Mesenchymal stem cell (in vitro differentiated cells and primary cell): ENCODE measurements at regions not wholly inside any gene's neighbourhood (a gene's known extent, or its start where the extent isn't known, plus 50 kb on each side); places are given as distances from the start of the nearest gene placed in this dataset.
"Not testable (repeated sequence)": the region's sequence is repeated elsewhere in the genome, so short reads cannot be mapped to it uniquely, and the experiment has no call there.

Experiments used
- DNase-seq: peaks from one replicate; pipeline ENCODE4 v3.0.0-alpha.2; 2013
- H2AFZ ChIP-seq: one replicate; pipeline ENCODE4 v1.6.1; 2013; ENCODE audit warnings: low read depth, mild to moderate bottlenecking, control low read depth, inconsistent platforms, low read length, moderate library complexity
- H2AK5ac ChIP-seq: 2 replicates; pipeline ENCODE4 v1.6.1; 2013; ENCODE audit warnings: low read length, moderate library complexity, mild to moderate bottlenecking, inconsistent platforms; ENCODE audit not compliant: severe bottlenecking
- H2BK120ac ChIP-seq: one replicate; pipeline ENCODE4 v1.6.1; 2013; ENCODE audit warnings: low read depth, mild to moderate bottlenecking, inconsistent platforms, low read length, moderate library complexity
- H2BK12ac ChIP-seq, 2 experiments: one replicate each; pipeline ENCODE4 v1.6.1; 2013; ENCODE audit warnings: inconsistent platforms in 2 of 2, low read length in 2 of 2, mild to moderate bottlenecking in 2 of 2, moderate library complexity in 2 of 2, control low read depth in 1 of 2
- H2BK15ac ChIP-seq: one replicate; pipeline ENCODE4 v1.6.1; 2013; ENCODE audit warnings: mild to moderate bottlenecking, low read depth, inconsistent platforms; ENCODE audit not compliant: poor library complexity, severe bottlenecking
- H2BK5ac ChIP-seq: 2 replicates; pipeline ENCODE4 v1.6.1; 2013; ENCODE audit warnings: low read depth, mild to moderate bottlenecking, low read length, control low read depth, inconsistent platforms; ENCODE audit not compliant: poor library complexity, severe bottlenecking
- H3K14ac ChIP-seq, 2 experiments: one replicate each; pipeline ENCODE4 v1.6.1; 2013; ENCODE audit warnings: inconsistent platforms in 2 of 2, low read length in 2 of 2, control low read depth in 1 of 2, mild to moderate bottlenecking in 1 of 2, moderate library complexity in 1 of 2
- H3K18ac ChIP-seq, 2 experiments: one replicate each; pipeline ENCODE4 v1.6.1; 2013; ENCODE audit warnings: inconsistent platforms in 2 of 2, low read length in 2 of 2, control low read depth in 1 of 2, low read depth in 1 of 2, mild to moderate bottlenecking in 1 of 2
- H3K23ac ChIP-seq, 2 experiments: one replicate each; pipeline ENCODE4 v1.6.1; 2013; ENCODE audit warnings: inconsistent platforms in 2 of 2, low read length in 2 of 2, mild to moderate bottlenecking in 2 of 2, moderate library complexity in 2 of 2, control low read depth in 1 of 2
- H3K27ac ChIP-seq: 2 replicates; pipeline ENCODE4 v1.5.1; 2013; ENCODE audit warnings: mild to moderate bottlenecking, moderate library complexity, low read length, control low read depth, inconsistent platforms; ENCODE audit not compliant: poor library complexity, severe bottlenecking
- H3K27me3 ChIP-seq, 2 experiments: 2 replicates each; pipeline versions ENCODE4 v1.6.1 to v1.7.0; 2013; ENCODE audit warnings: low read length in 2 of 2, mild to moderate bottlenecking in 2 of 2, moderate library complexity in 2 of 2, control low read depth in 1 of 2, inconsistent platforms in 1 of 2; ENCODE audit not compliant: control insufficient read depth in 1 of 2, insufficient read depth in 1 of 2
- H3K36me3 ChIP-seq, 2 experiments: 2 replicates each; pipeline versions ENCODE4 v1.6.1 to v1.7.0; 2013; ENCODE audit warnings: low read length in 2 of 2, control low read depth in 1 of 2, inconsistent platforms in 1 of 2, low read depth in 1 of 2, mild to moderate bottlenecking in 1 of 2; ENCODE audit not compliant: insufficient read depth in 2 of 2, control insufficient read depth in 1 of 2
- H3K4ac ChIP-seq, 2 experiments: one replicate each; pipeline ENCODE4 v1.6.1; 2013; ENCODE audit warnings: inconsistent platforms in 2 of 2, low read length in 2 of 2, mild to moderate bottlenecking in 2 of 2, moderate library complexity in 2 of 2, control low read depth in 1 of 2, low read depth in 1 of 2
- H3K4me1 ChIP-seq: 2 replicates; pipeline ENCODE4 v1.6.1; 2013; ENCODE audit warnings: low read depth, low read length, control low read depth; ENCODE audit not compliant: control insufficient read depth, insufficient read depth
- H3K4me2 ChIP-seq: 2 replicates; pipeline ENCODE4 v1.6.1; 2013; ENCODE audit warnings: low read length, mild to moderate bottlenecking, inconsistent platforms; ENCODE audit not compliant: poor library complexity, severe bottlenecking
- H3K4me3 ChIP-seq, 2 experiments: 2 replicates each; pipeline versions ENCODE4 v1.5.1 to v1.7.0; 2013; ENCODE audit warnings: low read length in 2 of 2, mild to moderate bottlenecking in 2 of 2, control low read depth in 1 of 2, low read depth in 1 of 2; ENCODE audit not compliant: insufficient read depth in 1 of 2
- H3K79me1 ChIP-seq: replicated peaks from 2 replicates; pipeline ENCODE4 v1.6.1; 2013; ENCODE audit warnings: mild to moderate bottlenecking, control low read depth, low read length, inconsistent platforms; ENCODE audit not compliant: poor library complexity, severe bottlenecking
- H3K9ac ChIP-seq: 2 replicates; pipeline ENCODE4 v1.7.0; 2013; ENCODE audit warnings: mild to moderate bottlenecking, low read length, moderate library complexity
- H3K9me3 ChIP-seq: 2 replicates; pipeline ENCODE4 v1.7.0; 2013; ENCODE audit warnings: mild to moderate bottlenecking, low read length; ENCODE audit not compliant: control insufficient read depth
- H4K8ac ChIP-seq: one replicate; pipeline ENCODE4 v1.6.1; 2013; ENCODE audit warnings: inconsistent platforms, mild to moderate bottlenecking, low read length, moderate library complexity
- H4K91ac ChIP-seq: one replicate; pipeline ENCODE4 v1.6.1; 2013; ENCODE audit warnings: mild to moderate bottlenecking, low read length, inconsistent platforms
- whole genome bisulfite sequencing: methylation state at CpG from one replicate; pipeline ENCODE4 v1.1.7; 2013; ENCODE audit warnings: mixed read lengths; 5-methylcytosine and 5-hydroxymethylcytosine counted together

DNA sequence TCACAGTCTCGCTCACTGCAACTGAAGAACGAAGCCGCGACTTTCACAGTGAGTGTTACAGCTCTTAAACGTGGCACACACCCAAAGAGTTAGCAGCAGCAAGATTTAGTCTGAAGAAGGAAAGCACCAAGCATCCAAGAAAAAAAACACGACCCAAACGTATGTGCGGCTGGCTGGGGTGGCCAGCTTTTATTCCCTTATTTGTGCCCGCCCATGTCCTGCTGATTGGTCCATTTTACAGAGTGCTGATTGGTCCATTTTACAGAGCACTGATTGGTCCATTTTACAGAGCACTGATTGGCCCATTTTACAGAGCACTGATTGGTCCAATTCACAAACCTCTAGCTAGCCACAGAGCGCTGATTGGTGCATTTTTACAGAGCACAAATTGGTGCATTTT, 323.0 kb upstream of the ATP10A start:
- H3K36me3 ChIP-seq, DNase-seq, H3K9ac ChIP-seq, H2AFZ ChIP-seq, H3K4me1 ChIP-seq, H4K8ac ChIP-seq, H3K27me3 ChIP-seq, H3K14ac ChIP-seq, H3K23ac ChIP-seq, H3K18ac ChIP-seq, H3K4me3 ChIP-seq, H2BK120ac ChIP-seq, H2BK12ac ChIP-seq, H3K4ac ChIP-seq, H3K27ac ChIP-seq, H2BK15ac ChIP-seq, H3K79me1 ChIP-seq, H3K4me2 ChIP-seq, H2AK5ac ChIP-seq, H3K9me3 ChIP-seq, H4K91ac ChIP-seq, H2BK5ac ChIP-seq: not testable (repeated sequence)
- 82% methylated on average over 10 of the region's 10 CpGs for WGBS

- no peak overlapping the region for H2BK5ac ChIP-seq
- no peak overlapping the region for H3K9ac ChIP-seq
- no peak overlapping the region for H3K4ac ChIP-seq
- no peak overlapping the region for H3K14ac ChIP-seq
- H3K9me3 ChIP-seq: no peaks in the 10 kb centered on the region
- DNase-seq: no peak
- no peaks in the 10 kb centered on the region for H3K4me1 ChIP-seq
- no peak overlapping the region for H2AFZ ChIP-seq
- H3K4me3 ChIP-seq: no peak overlapping the region
- no peaks in the 10 kb centered on the region for H3K36me3 ChIP-seq
- peaks cover 0 to 9% of the 10 kb centered on the region in 2 experiments for H3K27me3 ChIP-seq
- H3K4me2 ChIP-seq: no peak overlapping the region
- no peak overlapping the region for H4K8ac ChIP-seq
- no peak overlapping the region for H2AK5ac ChIP-seq
- no peak overlapping the region for H4K91ac ChIP-seq
- H3K79me1 ChIP-seq: no peaks in the 10 kb centered on the region
- no peak overlapping the region for H3K18ac ChIP-seq
- H3K27ac ChIP-seq: no peak overlapping the region
- H2BK12ac ChIP-seq: no peak overlapping the region
- no CpG with 5 or more reads among the region's 2 CpGs for WGBS
- no peak overlapping the region for H2BK15ac ChIP-seq
- H3K23ac ChIP-seq: no peak overlapping the region
- H2BK120ac ChIP-seq: no peak overlapping the region
Observed at GRCh38 chr15:26182441-26182840, 319.3 kb upstream of the ATP10A start.

DNA sequence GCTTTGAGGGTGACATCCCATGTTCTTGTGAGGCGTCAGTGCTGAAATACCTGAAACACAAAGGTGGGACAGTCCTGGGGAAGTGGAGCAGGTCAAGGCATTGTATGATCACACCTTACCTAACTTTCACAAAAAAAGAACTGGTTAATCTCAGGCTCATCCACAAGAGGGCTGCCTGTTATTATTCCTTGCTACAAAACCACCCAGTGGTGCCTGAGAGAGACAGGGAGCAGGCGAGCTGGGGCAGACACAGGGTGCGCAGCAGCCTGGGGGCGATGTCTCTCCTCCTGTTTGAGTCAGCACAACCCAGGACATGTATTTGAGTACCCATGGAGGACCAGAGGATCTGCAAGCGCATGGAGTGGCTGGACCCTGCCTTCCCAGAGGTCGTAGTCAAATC, 316.8 kb upstream of the ATP10A start:
- Histone ChIP-seq H3K23ac (no peak overlapping the region), H3K36me3 (no peaks in the 10 kb centered on the region), H3K27me3 (peaks cover 0 to 21% of the 10 kb centered on the region in 2 experiments), H3K4me2 (no peak overlapping the region), H3K14ac (no peak overlapping the region), H2BK15ac (no peak overlapping the region), H2BK120ac (no peak overlapping the region), H2BK12ac (no peak overlapping the region), H3K79me1 (no peaks in the 10 kb centered on the region), H3K4ac (no peak overlapping the region), H3K9ac (no peak overlapping the region), H3K27ac (no peak overlapping the region), H2AK5ac (no peak overlapping the region), H4K8ac (no peak overlapping the region), H3K4me1 (no peaks in the 10 kb centered on the region), H4K91ac (no peak overlapping the region), H2AFZ (no peak overlapping the region), H3K18ac (no peak overlapping the region), H3K9me3 (no peaks in the 10 kb centered on the region), H2BK5ac (no peak overlapping the region), H3K4me3 (no peak overlapping the region)
- no peak for DNase-seq
- 47% methylated on average over 6 of the region's 6 CpGs for WGBS

GRCh38 chr15:26178640-26179220, 315.6 kb upstream of the ATP10A start:
- Histone ChIP-seq H4K91ac (no peak overlapping the region), H3K4ac (no peak overlapping the region), H4K8ac (no peak overlapping the region), H3K14ac (no peak overlapping the region), H3K9me3 (no peaks in the 10 kb centered on the region), H3K79me1 (no peaks in the 10 kb centered on the region), H3K4me1 (no peaks in the 10 kb centered on the region), H2BK12ac (no peak overlapping the region), H3K9ac (no peak overlapping the region), H3K4me3 (no peak overlapping the region), H2BK120ac (no peak overlapping the region), H3K36me3 (no peaks in the 10 kb centered on the region), H3K18ac (no peak overlapping the region), H3K4me2 (no peak overlapping the region), H3K27me3 (peaks cover 0 to 21% of the 10 kb centered on the region in 2 experiments), H3K23ac (no peak overlapping the region), H2AK5ac (no peak overlapping the region), H2BK5ac (no peak overlapping the region), H3K27ac (no peak overlapping the region), H2AFZ (no peak overlapping the region), H2BK15ac (no peak overlapping the region)
- DNase-seq: no peak
- WGBS: 68% methylated on average over 17 of the region's 19 CpGs
